A549 (cell line): ENCODE measurements at regions not wholly inside any gene's neighbourhood (a gene's known extent, or its start where the extent isn't known, plus 50 kb on each side); places are given as distances from the start of the nearest gene placed in this dataset.

Experiments
- CEBPB ChIP-seq, 2 experiments: fragments of >200 bp in 1 of 2; sonication (Bioruptor Twin) in 1 of 2; formaldehyde crosslinking in 1 of 2; IDR thresholded peaks; 2 replicates each; pipeline ENCODE4 v1.6.1; 2012 to 2016
- CHD2 ChIP-seq: fragments of 150-350 bp; IDR thresholded peaks from 2 replicates; pipeline ENCODE4 v1.6.1; 2014; ENCODE audit warnings: low read length; ENCODE audit not compliant: partially characterized antibody
- CTCF ChIP-seq: fragments of >200 bp; sonication (Bioruptor Twin); formaldehyde crosslinking; IDR thresholded peaks from 3 replicates; pipeline ENCODE4 v1.5.1; 2016
- EP300 ChIP-seq, 2 experiments: fragments of >200 bp; sonication (Bioruptor Twin); formaldehyde crosslinking; IDR thresholded peaks; 2 replicates in 1 of 2; 3 replicates in 1 of 2; pipeline ENCODE4 v1.6.1; 2016 to 2017
- JUN ChIP-seq, 2 experiments: fragments of >200 bp; sonication (Bioruptor Twin); formaldehyde crosslinking; IDR thresholded peaks; 2 replicates in 1 of 2; 3 replicates in 1 of 2; pipeline ENCODE4 v1.6.1; 2016 to 2017
- JUNB ChIP-seq: fragments of >200 bp; sonication (Bioruptor Twin); formaldehyde crosslinking; IDR thresholded peaks from 2 replicates; pipeline ENCODE4 v1.6.1; 2016
- KDM1A ChIP-seq: fragments of 200-600 bp; sonication (generic); IDR thresholded peaks from 2 replicates; pipeline ENCODE4 v1.6.1; 2016; ENCODE audit warnings: low read depth, mild to moderate bottlenecking
- KDM5A ChIP-seq: fragments of 200-600 bp; sonication (generic); IDR thresholded peaks from 2 replicates; pipeline ENCODE4 v1.6.1; 2016; ENCODE audit warnings: antibody characterized with exemption, mild to moderate bottlenecking
- MAX ChIP-seq: IDR thresholded peaks from 2 replicates; pipeline ENCODE4 v1.6.1; 2012
- NFE2L2 ChIP-seq: fragments of 150-350 bp; conservative IDR thresholded peaks from 2 replicates; pipeline ENCODE4 v1.6.1; 2014; ENCODE audit warnings: low read length
- POLR2A ChIP-seq: IDR thresholded peaks from 2 replicates; pipeline ENCODE4 v1.6.1; 2012; ENCODE audit warnings: mild to moderate bottlenecking, low read length
- RAD21 ChIP-seq, 2 experiments: fragments of >200 bp in 1 of 2; sonication (Bioruptor Twin) in 1 of 2; formaldehyde crosslinking in 1 of 2; IDR thresholded peaks in 1 of 2; conservative IDR thresholded peaks in 1 of 2; 2 replicates in 1 of 2; 3 replicates in 1 of 2; pipeline ENCODE4 v1.6.1; 2012 to 2018; ENCODE audit warnings: inconsistent platforms in 1 of 2
- REST ChIP-seq: fragments of 200-600 bp; sonication (generic); IDR thresholded peaks from 2 replicates; pipeline ENCODE4 v1.6.1; 2016; ENCODE audit warnings: antibody characterized with exemption, mild to moderate bottlenecking, moderate library complexity
- RFX5 ChIP-seq: fragments of 450-650 bp; IDR thresholded peaks from 2 replicates; pipeline ENCODE4 v1.7.1; 2014; ENCODE audit warnings: antibody characterized with exemption, mild to moderate bottlenecking, moderate library complexity

- TF ChIP-seq REST = no peak
- no peak for TF ChIP-seq CHD2
- no peak for TF ChIP-seq JUNB
- TF ChIP-seq MAX = no peak
- no peak for TF ChIP-seq POLR2A
- TF ChIP-seq RAD21 (conservative IDR thresholded peaks at IDR 0.05 in 1 of 2, IDR thresholded peaks at IDR 0.05 in 1 of 2) = no peak
- TF ChIP-seq CEBPB (IDR thresholded peaks at IDR 0.05) = no peak
- no peak for TF ChIP-seq CTCF
- no peak for TF ChIP-seq EP300 (IDR thresholded peaks at IDR 0.05)
- no peak for TF ChIP-seq KDM1A
- TF ChIP-seq RFX5 = no peak
- TF ChIP-seq NFE2L2 = no peak
- TF ChIP-seq JUN (IDR thresholded peaks at IDR 0.05) = no peak
- no peak for TF ChIP-seq KDM5A
These were observed 133.3 kb downstream of the PFKFB3 start for GRCh38 chr10:6336016-6336415.
